ENCODE measurements at regions not wholly inside any gene's neighbourhood (a gene's known extent, or its start where the extent isn't known, plus 50 kb on each side); places are given as distances from the start of the nearest gene placed in this dataset.

DNA sequence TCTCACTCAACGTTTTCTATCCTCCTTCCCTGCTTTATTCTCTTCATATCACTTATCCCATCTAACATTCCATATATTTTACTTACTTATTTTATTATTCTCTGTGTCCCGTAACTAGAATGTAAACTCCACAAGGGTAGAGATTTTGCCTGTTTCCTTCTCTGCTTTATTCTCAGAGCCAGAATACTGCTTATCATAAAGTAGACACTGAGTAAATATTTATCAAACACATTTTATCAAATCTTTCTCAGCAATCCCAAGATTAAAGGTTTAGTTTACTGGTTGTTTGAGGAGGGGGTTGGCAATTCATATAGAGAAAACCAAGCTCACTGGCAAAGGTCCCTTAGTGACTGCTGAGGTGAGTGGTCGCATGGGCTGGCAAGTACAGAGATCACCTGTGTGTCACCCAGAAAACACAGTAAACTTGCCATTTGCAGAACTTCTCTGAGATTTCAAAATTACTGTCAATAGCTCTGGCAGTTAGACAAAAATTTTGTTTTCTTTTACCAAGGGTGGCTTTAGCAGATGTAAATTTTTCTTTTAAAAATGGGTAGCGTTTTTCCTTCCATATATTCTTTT lies 662.4 kb downstream of the UTRN start:
- TF ChIP-seq, protein P1, sequence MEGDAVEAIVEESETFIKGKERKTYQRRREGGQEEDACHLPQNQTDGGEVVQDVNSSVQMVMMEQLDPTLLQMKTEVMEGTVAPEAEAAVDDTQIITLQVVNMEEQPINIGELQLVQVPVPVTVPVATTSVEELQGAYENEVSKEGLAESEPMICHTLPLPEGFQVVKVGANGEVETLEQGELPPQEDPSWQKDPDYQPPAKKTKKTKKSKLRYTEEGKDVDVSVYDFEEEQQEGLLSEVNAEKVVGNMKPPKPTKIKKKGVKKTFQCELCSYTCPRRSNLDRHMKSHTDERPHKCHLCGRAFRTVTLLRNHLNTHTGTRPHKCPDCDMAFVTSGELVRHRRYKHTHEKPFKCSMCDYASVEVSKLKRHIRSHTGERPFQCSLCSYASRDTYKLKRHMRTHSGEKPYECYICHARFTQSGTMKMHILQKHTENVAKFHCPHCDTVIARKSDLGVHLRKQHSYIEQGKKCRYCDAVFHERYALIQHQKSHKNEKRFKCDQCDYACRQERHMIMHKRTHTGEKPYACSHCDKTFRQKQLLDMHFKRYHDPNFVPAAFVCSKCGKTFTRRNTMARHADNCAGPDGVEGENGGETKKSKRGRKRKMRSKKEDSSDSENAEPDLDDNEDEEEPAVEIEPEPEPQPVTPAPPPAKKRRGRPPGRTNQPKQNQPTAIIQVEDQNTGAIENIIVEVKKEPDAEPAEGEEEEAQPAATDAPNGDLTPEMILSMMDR (conservative IDR thresholded peaks at IDR 0.05) = no peak
- no peak for TF ChIP-seq ZFX (IDR thresholded peaks at IDR 0.05)

Data from C4-2B (cell line).